D341Med (cell line): ENCODE measurements at regions not wholly inside any gene's neighbourhood (a gene's known extent, or its start where the extent isn't known, plus 50 kb on each side); places are given as distances from the start of the nearest gene placed in this dataset.

Experiments
- DNase-seq: peaks from one replicate; pipeline ENCODE4 v3.0.0; 2012; ENCODE audit warnings: low spot score

DNA sequence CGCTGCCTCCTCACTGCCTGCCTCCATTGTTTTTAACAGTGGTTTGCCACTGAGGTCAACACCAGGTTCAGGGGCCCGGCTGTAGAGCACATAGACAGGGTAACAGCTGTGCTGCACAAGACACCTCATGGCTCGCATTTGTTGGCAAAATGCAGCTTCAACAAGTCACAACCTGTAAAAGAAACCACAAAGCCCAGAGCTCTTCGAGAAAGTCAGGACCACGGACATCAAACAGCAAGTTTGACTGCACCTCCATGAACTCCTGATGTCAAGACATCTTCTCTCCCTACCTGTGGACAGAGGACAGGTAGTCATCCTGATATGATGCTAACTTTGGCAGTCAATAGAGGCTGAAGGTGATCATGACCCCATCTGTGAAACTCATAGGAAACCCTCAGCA lies 142.4 kb upstream of the SOX9 start:
- no peak for DNase-seq

- no peak for DNase-seq
Observed at GRCh38 chr17:71980171-71980570, 140.6 kb upstream of the SOX9 start.

DNA sequence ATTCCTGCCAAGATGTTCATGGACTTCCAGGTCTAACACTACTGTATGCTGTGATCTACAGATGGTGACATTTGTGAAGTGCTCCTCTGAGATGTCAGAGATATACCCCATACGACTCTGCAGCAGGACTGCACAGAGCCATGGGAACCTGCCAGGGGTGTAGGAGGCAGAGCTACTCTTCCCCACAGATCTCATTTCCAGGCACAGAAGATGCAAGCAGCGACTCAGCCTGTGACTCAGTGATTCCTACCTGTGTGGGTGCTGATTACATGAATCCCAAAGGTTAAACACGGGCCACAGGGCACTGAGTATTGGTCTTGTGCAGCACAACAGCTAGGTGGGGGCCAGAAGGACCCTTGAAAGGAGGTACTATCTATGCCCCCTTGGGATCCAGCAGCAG lies 137.0 kb upstream of the SOX9 start:
- no peak for DNase-seq

DNA sequence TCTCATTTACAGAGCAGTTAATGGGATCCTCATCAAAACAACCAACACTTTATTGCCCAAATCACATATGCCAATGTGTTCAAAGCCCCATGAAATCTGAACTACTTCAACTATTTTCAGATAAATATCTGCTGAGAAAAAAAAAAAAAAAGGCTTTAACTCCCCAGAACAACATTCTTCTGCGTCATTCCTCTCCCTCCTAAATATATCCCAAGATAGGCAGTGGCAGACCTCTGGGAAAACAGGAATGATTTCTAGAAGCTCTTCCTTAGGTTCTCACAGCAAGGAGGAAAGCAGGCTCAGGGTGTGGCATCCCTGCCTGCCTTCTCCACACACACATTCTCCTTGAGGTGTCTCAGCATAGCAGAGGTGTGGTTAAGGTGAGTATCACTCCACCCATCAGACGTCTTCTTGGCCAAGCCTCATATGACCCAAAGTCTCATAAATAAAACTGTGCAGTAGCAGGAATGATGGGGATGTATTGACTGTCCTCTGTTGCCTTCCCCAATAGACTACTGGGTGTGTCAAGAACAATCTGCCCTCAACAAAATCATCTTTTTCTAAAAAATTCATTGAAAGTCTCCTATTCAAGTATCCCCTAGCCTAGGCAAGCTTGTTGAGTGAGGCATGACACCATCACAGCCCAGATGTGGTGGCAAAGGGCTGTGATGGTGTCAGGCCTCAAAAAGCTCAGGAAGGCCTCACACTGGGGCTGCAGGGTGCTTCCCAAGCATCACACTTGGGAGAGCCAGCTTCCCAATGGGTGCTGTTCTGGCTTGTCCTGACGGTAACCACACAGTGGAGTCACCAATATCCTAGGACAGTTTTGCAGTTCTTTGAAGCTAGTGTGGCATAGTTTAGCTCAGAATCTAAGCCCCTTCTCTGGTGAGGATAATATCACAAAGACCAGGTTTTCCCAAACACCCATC lies 135.4 kb upstream of the SOX9 start:
- no peak for DNase-seq

GRCh38 chr17:71986886-71987285 lies 133.9 kb upstream of the SOX9 start:
- DNase-seq = no peak

DNA sequence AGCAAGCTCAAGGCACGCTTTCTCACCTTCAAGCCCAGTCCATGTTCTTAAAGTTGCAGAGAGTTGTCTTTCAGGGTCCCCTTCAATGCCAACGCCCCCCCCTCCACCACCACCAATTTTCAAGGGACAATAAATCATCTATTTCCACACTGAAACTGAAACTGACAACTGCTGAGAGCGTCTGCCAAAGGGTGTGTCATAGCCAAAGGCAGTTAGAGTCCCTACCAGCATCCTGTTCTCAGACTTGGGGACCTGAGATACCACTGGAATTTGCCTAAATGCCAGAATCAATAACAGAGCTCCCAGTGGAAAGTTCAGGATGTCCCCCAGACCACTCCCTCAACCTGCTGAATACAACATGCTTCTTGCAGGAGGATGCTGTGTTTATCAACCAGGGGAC lies 133.2 kb upstream of the SOX9 start:
- no peak for DNase-seq

GRCh38 chr17:71989117-71989516 lies 131.7 kb upstream of the SOX9 start:
- no peak for DNase-seq

GRCh38 chr17:71993363-71993762 lies 127.5 kb upstream of the SOX9 start:
- no peak for DNase-seq

DNA sequence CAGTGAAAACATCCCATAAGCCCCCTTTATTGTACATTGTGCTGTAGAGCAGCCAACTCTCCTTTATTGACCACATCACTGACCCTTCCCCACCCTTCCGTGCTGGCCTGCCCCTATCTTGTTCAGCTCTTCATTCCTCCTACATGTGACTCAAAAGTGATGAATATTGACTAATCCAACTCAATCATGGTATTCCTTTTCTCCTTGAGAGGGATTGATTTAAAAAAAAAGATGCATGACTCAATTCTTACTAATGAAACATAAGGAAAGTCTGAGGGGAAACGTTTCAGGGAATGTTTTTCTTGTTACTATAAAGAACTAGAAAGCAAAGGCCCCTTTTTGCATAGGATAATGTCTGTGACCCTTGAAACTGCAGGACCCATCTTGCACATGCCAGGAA lies 125.2 kb upstream of the SOX9 start:
- DNase-seq = no peak

DNA sequence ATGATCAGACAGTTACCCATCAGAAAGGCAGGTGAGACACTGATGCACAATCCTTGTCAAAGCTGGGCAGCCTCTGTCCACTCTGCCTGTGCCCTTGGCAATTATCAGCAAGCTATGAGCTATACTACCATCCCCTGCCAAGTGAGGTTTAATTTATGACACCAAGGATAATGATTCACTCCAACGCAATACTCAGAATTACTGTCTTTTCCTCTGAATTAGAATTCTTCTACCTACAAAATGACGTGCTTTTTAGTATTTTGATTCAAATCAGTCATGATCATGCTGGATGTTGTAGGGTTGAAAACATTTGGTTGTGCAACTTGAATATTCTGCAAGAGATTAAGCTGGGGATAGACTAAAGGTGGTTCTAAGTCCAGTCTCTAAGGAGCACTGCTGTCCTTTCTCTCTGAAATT lies 116.8 kb upstream of the SOX9 start:
- no peak for DNase-seq

DNA sequence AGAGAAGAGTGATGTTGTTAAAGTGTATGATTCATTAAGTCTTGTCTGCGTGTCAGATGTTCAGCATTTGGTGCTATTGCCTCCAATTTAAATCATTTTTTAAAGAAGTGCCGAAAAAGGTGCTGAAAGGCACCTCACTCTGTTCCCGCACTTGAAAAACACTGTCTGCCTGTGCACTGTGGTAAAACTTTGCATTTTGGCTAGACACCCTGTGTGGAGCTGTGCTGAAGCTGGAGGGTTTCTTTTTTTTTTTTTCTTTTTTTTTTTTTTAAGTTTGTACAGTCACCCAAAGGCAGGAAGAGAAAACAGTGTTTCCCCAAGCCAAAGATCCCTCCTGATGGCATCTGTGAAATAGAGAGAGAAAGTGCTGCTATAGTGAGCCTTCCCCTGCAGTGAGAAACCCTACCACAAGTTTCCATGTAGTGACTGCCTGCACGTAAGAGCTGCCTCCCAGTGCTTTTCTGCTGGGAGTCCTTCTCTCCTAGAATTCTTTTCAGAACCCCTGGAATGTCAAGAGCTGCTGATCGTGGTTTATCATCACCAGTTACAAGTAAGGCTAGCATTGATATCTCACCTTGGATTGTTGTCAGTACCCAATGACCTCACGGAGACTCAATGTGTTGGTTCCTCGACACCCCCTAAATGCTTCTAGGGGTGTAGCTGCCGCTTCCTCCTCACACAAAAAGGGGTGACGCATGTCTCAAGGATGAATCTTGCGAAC lies 116.0 kb upstream of the SOX9 start:
- DNase-seq = no peak

- DNase-seq = no peak
Observed at GRCh38 chr17:72005332-72006163, 115.3 kb upstream of the SOX9 start.

- no peak for DNase-seq
Observed at GRCh38 chr17:72008236-72008876, 112.5 kb upstream of the SOX9 start.

DNA sequence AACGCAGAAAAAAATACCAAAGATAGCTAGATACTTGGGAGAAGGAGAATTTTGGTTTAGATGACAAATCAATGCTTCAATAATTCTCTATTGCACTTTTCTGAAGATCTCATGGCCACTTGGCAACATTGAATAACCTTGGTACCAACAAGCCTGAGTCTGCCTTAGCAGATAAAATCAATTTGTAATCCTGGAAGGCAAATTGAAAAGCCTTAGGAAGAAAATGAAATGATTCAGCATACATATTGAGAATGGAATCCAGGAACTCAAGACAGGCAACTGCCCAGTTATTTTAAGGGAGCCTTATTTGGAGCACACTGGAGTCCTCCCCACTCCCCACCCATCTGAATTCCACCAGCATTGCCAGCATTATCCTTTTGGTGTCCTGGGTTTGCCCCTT lies 109.3 kb upstream of the SOX9 start:
- no peak for DNase-seq

DNA sequence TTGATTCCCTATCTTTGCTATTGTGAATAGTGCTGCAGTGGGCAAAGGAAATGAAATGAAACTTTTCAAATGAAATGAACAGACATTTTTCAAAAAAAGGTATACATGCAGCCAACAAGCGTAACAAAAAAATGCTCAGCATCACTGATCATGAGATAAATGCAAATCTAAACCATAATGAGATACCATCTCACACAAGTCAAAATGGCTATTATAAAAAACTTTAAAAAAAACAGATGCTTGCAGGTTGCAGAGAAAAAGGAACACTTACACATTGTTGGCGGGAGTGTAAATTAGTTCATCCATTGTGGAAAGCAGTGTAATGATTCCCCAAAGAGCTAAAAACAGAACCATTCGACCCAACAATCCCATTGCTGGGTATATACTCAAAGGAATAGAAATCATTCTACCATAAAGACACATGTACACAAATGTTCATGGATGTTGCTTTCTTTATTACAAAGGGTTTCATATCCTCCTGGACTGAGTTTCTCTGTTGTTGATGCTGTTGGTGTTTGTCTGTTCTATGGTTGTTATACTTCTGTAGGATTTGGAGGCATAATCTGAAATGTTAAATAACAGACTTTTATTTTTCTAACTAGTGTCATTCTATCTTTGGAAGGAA lies 99.3 kb upstream of the SOX9 start:
- DNase-seq = no peak

GRCh38 chr17:72022328-72023275 lies 98.2 kb upstream of the SOX9 start:
- no peak for DNase-seq

DNA sequence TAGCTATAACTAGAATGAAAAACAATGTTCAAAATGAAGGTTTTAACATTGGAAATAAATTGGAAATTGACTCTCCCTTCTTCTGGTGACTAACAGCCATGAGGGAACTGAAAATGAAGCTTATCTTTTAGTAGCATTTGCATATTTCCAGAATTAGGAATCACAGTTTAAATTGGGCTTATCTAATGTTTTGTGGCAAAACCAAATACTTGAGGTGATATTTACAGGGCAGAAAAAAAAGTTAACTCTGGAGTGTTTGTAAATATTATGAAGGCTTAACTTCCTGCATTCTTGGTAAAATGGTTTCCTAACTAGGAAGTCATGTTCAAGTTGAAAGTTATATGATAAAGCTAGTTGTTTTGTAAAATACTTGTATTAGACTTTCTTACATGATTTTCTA lies 96.4 kb upstream of the SOX9 start:
- DNase-seq = no peak

DNA sequence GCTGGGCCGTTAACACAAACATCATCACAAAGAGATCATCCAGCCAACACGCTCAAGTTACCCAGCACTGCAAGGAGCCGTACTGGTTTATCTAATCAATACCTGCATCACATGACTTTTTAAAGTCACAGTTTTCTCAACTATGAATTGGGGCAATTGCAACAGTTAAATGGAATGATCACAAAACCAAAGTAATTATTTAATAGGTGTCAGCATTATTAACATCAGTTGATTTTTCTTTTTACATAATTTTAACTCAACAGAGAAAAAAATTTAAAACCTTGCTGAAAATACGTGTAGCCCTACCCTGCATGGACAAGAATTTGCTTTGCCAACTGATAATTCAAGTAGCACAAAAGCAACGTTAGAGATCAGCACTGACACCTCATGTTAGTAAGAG lies 95.7 kb upstream of the SOX9 start:
- no peak for DNase-seq

DNA sequence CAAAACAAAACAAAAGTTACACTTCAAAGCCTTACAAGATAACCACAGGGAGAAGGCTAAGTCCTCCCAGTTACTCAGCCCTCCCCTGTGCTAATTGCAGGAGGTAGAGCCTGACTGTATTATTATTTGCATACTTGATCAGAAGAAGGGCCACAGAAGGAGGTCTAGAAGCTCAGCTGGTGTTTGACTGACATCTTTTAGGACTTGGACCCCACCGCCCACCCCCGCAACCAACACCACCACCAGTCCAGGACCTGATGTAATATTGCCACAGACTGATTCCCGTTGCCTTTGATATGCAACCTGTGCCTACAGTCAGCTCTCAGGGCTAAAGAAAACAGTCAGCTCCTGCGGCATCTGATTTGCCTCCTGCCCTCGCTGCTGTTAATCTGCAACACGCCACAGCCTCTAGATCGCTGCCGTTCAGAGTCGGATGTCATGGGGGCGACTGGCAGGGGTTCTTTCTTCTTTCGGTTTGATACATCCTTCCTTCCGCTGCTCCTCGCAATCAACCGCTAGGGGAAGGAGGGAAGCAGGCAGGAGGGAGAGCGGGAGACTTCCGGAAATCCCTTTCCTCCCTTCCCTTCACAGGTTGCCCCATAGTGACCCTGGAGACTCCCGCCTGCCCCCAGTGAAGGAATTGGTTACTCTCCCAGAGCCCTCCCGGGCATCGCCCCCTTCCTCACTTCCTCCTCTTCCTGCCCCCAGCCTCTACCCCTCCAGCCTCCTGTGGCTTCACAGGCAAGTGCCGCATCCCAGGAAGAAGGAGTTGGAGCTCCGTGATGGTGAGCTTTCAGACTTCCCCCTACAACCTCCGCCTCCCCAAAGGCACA lies 90.5 kb upstream of the SOX9 start:
- peak; percentile 46 for DNase-seq
